Liver (tissue), 8 donors: ENCODE measurements at regions not wholly inside any gene's neighbourhood (a gene's known extent, or its start where the extent isn't known, plus 50 kb on each side); places are given as distances from the start of the nearest gene placed in this dataset.

Source experiments
- DNase-seq: peaks from one replicate; pipeline ENCODE4 v3.0.0-alpha.2; 2017; ENCODE audit warnings: low spot score
- H3K27ac ChIP-seq, 2 donors: one replicate each; pipeline ENCODE4 v1.7.0; 2013; ENCODE audit warnings: inconsistent platforms in 2 of 2, low read length in 2 of 2, control low read depth in 1 of 2, low read depth in 1 of 2, mild to moderate bottlenecking in 1 of 2
- H3K27me3 ChIP-seq, 4 donors: one replicate each; pipeline versions ENCODE4 v1.6.1 to v1.7.0; 2013; ENCODE audit warnings: low read length in 3 of 4, inconsistent platforms in 1 of 4, mild to moderate bottlenecking in 1 of 4, moderate library complexity in 1 of 4; ENCODE audit not compliant: control insufficient read depth in 4 of 4, insufficient read depth in 4 of 4
- H3K36me3 ChIP-seq, 4 donors: one replicate each; pipeline versions ENCODE4 v1.6.1 to v1.7.0; 2013; ENCODE audit warnings: low read length in 3 of 4, mild to moderate bottlenecking in 3 of 4, low read depth in 1 of 4, moderate library complexity in 1 of 4; ENCODE audit not compliant: control insufficient read depth in 4 of 4, insufficient read depth in 3 of 4
- H3K4me1 ChIP-seq, 4 donors: one replicate each; pipeline versions ENCODE4 v1.6.1 to v1.7.0; 2013; ENCODE audit warnings: low read length in 3 of 4, mild to moderate bottlenecking in 3 of 4, moderate library complexity in 1 of 4; ENCODE audit not compliant: control insufficient read depth in 4 of 4, insufficient read depth in 4 of 4
- H3K4me3 ChIP-seq, 3 donors: one replicate each; pipeline versions ENCODE4 v1.6.1 to v1.7.0; 2013; ENCODE audit warnings: low read length in 3 of 3, control low read depth in 1 of 3, low read depth in 1 of 3, mild to moderate bottlenecking in 1 of 3
- H3K9ac ChIP-seq, 2 donors: one replicate each; pipeline ENCODE4 v1.7.0; 2013; ENCODE audit warnings: low read length in 2 of 2, mild to moderate bottlenecking in 2 of 2, moderate library complexity in 2 of 2, control low read depth in 1 of 2, low read depth in 1 of 2
- H3K9me3 ChIP-seq, 4 donors: one replicate each; pipeline versions ENCODE4 v1.6.1 to v1.7.0; 2013; ENCODE audit warnings: low read length in 3 of 4; ENCODE audit not compliant: control insufficient read depth in 4 of 4
- EGR1 ChIP-seq, 2 donors: IDR thresholded peaks; 2 replicates each; pipeline ENCODE4 v1.6.1; 2016 to 2018; ENCODE audit warnings: antibody characterized with exemption in 2 of 2, low read depth in 2 of 2
- FOXA1 ChIP-seq: IDR thresholded peaks from 2 replicates; pipeline ENCODE4 v1.6.1; 2016; ENCODE audit warnings: antibody characterized with exemption
- FOXA2 ChIP-seq: IDR thresholded peaks from 2 replicates; pipeline ENCODE4 v1.6.1; 2016; ENCODE audit warnings: antibody characterized with exemption
- GABPA ChIP-seq, 2 donors: IDR thresholded peaks in 1 of 2; conservative IDR thresholded peaks in 1 of 2; 2 replicates each; pipeline ENCODE4 v1.6.1; 2016; ENCODE audit warnings: antibody characterized with exemption in 2 of 2, mild to moderate bottlenecking in 1 of 2, moderate library complexity in 1 of 2
- HNF4A ChIP-seq, 2 donors: conservative IDR thresholded peaks; 2 replicates each; pipeline ENCODE4 v1.6.1; 2016; ENCODE audit warnings: antibody characterized with exemption in 2 of 2, mild to moderate bottlenecking in 2 of 2
- HNF4G ChIP-seq: IDR thresholded peaks from 2 replicates; pipeline ENCODE4 v1.6.1; 2016; ENCODE audit warnings: antibody characterized with exemption
- JUND ChIP-seq, 2 donors: IDR thresholded peaks; 2 replicates each; pipeline ENCODE4 v1.6.1; 2016; ENCODE audit warnings: antibody characterized with exemption in 2 of 2
- NR2F2 ChIP-seq: IDR thresholded peaks from 2 replicates; pipeline ENCODE4 v1.6.1; 2016; ENCODE audit warnings: antibody characterized with exemption
- RAD21 ChIP-seq, 2 donors: IDR thresholded peaks; 2 replicates each; pipeline ENCODE4 v1.6.1; 2016; ENCODE audit warnings: antibody characterized with exemption in 2 of 2, mild to moderate bottlenecking in 2 of 2
- RXRA ChIP-seq, 2 donors: IDR thresholded peaks; 2 replicates each; pipeline ENCODE4 v1.6.1; 2017 to 2018; ENCODE audit warnings: antibody characterized with exemption in 2 of 2, mild to moderate bottlenecking in 1 of 2
- SP1 ChIP-seq: IDR thresholded peaks from 2 replicates; pipeline ENCODE4 v1.6.1; 2018; ENCODE audit warnings: antibody characterized with exemption, mild to moderate bottlenecking
- TAF1 ChIP-seq: conservative IDR thresholded peaks from 2 replicates; pipeline ENCODE4 v1.6.1; 2016; ENCODE audit warnings: antibody characterized with exemption, mild to moderate bottlenecking
- YY1 ChIP-seq: IDR thresholded peaks from 2 replicates; pipeline ENCODE4 v1.6.1; 2016; ENCODE audit warnings: antibody characterized with exemption, mild to moderate bottlenecking
- WGBS: extraction: QIAGEN DNeasy Blood & Tissue Kit; methylation state at CpG from one replicate; pipeline ENCODE4 v1.1.7; 2013; 5-methylcytosine and 5-hydroxymethylcytosine counted together
- TF ChIP-seq, protein P1 (sequence below): fragments of 150-350 bp; IDR thresholded peaks from 2 replicates; pipeline ENCODE4 v1.5.1; 2017; ENCODE audit warnings: improper control_type of control experiment, low read depth, low read length; ENCODE audit not compliant: missing input control
- TF ChIP-seq, protein P2 (sequence below): IDR thresholded peaks from 2 replicates; pipeline ENCODE4 v1.6.1; 2016; ENCODE audit warnings: antibody characterized with exemption
- TF ChIP-seq, protein P3 (sequence below): IDR thresholded peaks from 2 replicates; pipeline ENCODE4 v1.6.1; 2016; ENCODE audit warnings: antibody characterized with exemption
- TF ChIP-seq, protein P4 (sequence below): IDR thresholded peaks from 2 replicates; pipeline ENCODE4 v1.6.1; 2016; ENCODE audit warnings: antibody characterized with exemption
- donor health status: healthy.
- donor health status: healthy.
- donor health status: healthy.
- donor health status: healthy.
- donor health status: healthy.

DNA sequence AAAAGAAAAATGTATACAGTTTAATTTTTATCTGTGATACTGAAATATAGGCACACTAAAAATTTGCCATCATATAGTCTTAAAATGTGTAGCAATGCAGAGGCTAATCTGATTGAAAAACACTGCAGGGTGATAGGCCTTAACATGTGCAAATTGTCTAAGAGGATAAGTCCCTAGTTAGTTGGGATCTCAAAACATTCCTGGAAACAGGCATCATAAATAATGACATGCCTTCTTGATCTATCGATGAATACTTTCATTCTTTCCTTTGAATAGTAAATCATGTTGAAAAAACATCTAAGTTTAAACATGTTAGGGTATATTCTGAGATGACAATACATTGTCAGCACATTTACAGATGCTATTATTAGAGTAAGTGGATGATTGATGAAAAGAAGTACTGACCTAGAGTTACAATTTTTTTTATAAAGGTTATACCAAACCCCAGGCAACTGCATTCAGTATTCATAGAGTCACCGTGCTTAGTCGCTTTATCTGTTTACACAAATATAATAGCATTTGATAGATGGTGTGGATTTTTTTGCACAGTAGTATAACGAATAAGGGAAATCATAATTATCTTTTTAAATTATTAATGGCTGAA is 668.2 kb upstream of the ADGRL3 start:
- no peaks in the 10 kb centered on the region for H3K27me3 ChIP-seq
- H3K9me3 ChIP-seq: no peaks in the 10 kb centered on the region
- no peaks in the 10 kb centered on the region for H3K36me3 ChIP-seq
- no peak for DNase-seq
- TF ChIP-seq HNF4A (conservative IDR thresholded peaks at IDR 0.05) (no peak), EGR1 (IDR thresholded peaks at IDR 0.05; ENCODE audit: low read depth in 2 of 2) (no peak), YY1 (no peak), NR2F2 (no peak), GABPA (IDR thresholded peaks at IDR 0.05 in 1 of 2, conservative IDR thresholded peaks at IDR 0.05 in 1 of 2) (no peak), RXRA (IDR thresholded peaks at IDR 0.05) (no peak), TAF1 (no peak), JUND (IDR thresholded peaks at IDR 0.05) (no peak), FOXA2 (no peak), HNF4G (no peak), SP1 (no peak), RAD21 (IDR thresholded peaks at IDR 0.05) (no peak), FOXA1 (no peak)
- TF ChIP-seq, protein P1, sequence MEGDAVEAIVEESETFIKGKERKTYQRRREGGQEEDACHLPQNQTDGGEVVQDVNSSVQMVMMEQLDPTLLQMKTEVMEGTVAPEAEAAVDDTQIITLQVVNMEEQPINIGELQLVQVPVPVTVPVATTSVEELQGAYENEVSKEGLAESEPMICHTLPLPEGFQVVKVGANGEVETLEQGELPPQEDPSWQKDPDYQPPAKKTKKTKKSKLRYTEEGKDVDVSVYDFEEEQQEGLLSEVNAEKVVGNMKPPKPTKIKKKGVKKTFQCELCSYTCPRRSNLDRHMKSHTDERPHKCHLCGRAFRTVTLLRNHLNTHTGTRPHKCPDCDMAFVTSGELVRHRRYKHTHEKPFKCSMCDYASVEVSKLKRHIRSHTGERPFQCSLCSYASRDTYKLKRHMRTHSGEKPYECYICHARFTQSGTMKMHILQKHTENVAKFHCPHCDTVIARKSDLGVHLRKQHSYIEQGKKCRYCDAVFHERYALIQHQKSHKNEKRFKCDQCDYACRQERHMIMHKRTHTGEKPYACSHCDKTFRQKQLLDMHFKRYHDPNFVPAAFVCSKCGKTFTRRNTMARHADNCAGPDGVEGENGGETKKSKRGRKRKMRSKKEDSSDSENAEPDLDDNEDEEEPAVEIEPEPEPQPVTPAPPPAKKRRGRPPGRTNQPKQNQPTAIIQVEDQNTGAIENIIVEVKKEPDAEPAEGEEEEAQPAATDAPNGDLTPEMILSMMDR: no peak
- TF ChIP-seq, protein P2, sequence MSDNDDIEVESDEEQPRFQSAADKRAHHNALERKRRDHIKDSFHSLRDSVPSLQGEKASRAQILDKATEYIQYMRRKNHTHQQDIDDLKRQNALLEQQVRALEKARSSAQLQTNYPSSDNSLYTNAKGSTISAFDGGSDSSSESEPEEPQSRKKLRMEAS: no peak
- 78% methylated on average over 4 of the region's 4 CpGs for WGBS
- H3K4me1 ChIP-seq: no peaks in the 10 kb centered on the region
- no peak overlapping the region for H3K9ac ChIP-seq
- H3K27ac ChIP-seq: no peak overlapping the region
- no peak overlapping the region for H3K4me3 ChIP-seq

DNA sequence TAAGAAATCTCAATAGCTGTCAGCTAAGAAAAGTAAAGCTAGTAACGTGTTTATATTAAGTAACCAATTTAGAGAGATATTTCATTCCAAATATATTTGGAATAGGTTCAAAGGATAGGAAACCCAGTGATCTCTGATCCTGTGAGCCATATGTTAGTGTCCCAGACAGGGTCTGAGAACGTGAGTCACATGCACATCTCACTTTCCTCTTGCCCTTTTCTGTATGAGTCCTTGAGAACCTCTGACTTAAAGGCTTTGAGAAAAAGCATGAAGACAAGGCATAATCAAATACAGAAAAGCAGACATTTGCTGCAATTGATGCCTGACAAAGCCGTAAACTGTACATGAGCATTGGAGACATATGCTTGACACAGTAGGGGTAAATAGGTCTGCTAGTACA is 655.1 kb upstream of the ADGRL3 start:
- Histone ChIP-seq H3K9ac (no peak overlapping the region), H3K27ac (no peak overlapping the region), H3K27me3 (no peaks in the 10 kb centered on the region), H3K36me3 (no peaks in the 10 kb centered on the region), H3K4me1 (no peaks in the 10 kb centered on the region), H3K9me3 (no peaks in the 10 kb centered on the region), H3K4me3 (no peak overlapping the region)
- DNase-seq: no peak
- WGBS: 47% methylated on average over 3 of the region's 3 CpGs
- TF ChIP-seq RAD21 (IDR thresholded peaks at IDR 0.05) (no peak), NR2F2 (no peak), FOXA2 (no peak), RXRA (IDR thresholded peaks at IDR 0.05) (no peak), TAF1 (no peak), FOXA1 (no peak), HNF4A (conservative IDR thresholded peaks at IDR 0.05) (no peak), JUND (IDR thresholded peaks at IDR 0.05) (no peak), HNF4G (no peak)
- TF ChIP-seq, protein P3, sequence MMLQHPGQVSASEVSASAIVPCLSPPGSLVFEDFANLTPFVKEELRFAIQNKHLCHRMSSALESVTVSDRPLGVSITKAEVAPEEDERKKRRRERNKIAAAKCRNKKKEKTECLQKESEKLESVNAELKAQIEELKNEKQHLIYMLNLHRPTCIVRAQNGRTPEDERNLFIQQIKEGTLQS: no peak
- TF ChIP-seq, protein P4, sequence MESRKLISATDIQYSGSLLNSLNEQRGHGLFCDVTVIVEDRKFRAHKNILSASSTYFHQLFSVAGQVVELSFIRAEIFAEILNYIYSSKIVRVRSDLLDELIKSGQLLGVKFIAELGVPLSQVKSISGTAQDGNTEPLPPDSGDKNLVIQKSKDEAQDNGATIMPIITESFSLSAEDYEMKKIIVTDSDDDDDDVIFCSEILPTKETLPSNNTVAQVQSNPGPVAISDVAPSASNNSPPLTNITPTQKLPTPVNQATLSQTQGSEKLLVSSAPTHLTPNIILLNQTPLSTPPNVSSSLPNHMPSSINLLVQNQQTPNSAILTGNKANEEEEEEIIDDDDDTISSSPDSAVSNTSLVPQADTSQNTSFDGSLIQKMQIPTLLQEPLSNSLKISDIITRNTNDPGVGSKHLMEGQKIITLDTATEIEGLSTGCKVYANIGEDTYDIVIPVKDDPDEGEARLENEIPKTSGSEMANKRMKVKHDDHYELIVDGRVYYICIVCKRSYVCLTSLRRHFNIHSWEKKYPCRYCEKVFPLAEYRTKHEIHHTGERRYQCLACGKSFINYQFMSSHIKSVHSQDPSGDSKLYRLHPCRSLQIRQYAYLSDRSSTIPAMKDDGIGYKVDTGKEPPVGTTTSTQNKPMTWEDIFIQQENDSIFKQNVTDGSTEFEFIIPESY: no peak
- TF ChIP-seq, protein P1: no peak
- TF ChIP-seq, protein P2: no peak
